ENCODE measurements at regions not wholly inside any gene's neighbourhood (a gene's known extent, or its start where the extent isn't known, plus 50 kb on each side); places are given as distances from the start of the nearest gene placed in this dataset.
A peak's percentile ranks its signal among the peaks of the same experiment; 100 is the strongest.

GRCh38 chr12:4112734-4113325, 160.7 kb upstream of the CCND2 start:
- H3K4me3 Mint-ChIP-seq (ENCODE audit: unreplicated experiment): no peak overlapping the region
- H3K27me3 Mint-ChIP-seq (ENCODE audit: insufficient read depth, unreplicated experiment): no peaks in the 10 kb centered on the region
- TF ChIP-seq CTCF (IDR thresholded peaks at IDR 0.05; ENCODE audit: unreplicated experiment): no peak
- peak overlapping the region; percentile 11 for H3K27ac Mint-ChIP-seq (ENCODE audit: low read depth, unreplicated experiment)
- H3K36me3 Mint-ChIP-seq (ENCODE audit: insufficient read depth, unreplicated experiment): no peaks in the 10 kb centered on the region
- BruUV-seq (replicated peaks): no TSS peak
- intact Hi-C loops (cut with micrococcal nuclease): no loop called here
- no peak for DNase-seq (ENCODE audit: unreplicated experiment)
- ChIA-PET CTCF (interaction anchor here (0.6 to 0.9 kb wide), 3 partner anchors 52 to 811 kb away, joined by 3 to 4 read pairs (median 3); no protein-coding TSS in a partner anchor), POLR2A (interaction anchor here (0.7 kb wide), 1 partner anchor 27 kb away, joined by 3 read pairs; no protein-coding TSS in a partner anchor)
- H3K9me3 Mint-ChIP-seq (ENCODE audit: unreplicated experiment): no peaks in the 10 kb centered on the region
- peaks cover 23% of the 10 kb centered on the region for H3K4me1 Mint-ChIP-seq (ENCODE audit: insufficient read depth, unreplicated experiment)

- H3K36me3 Mint-ChIP-seq (ENCODE audit: insufficient read depth, unreplicated experiment): no peaks in the 10 kb centered on the region
- CTCF ChIA-PET: interaction anchor here (0.6 kb wide), 2 partner anchors 52 to 811 kb away, joined by 3 to 4 read pairs; no protein-coding TSS in a partner anchor
Observed at GRCh38 chr12:4112290-4112689, 161.3 kb upstream of the CCND2 start.

GRCh38 chr12:4111010-4111409, 162.6 kb upstream of the CCND2 start:
- no TSS peak for BruUV-seq (replicated peaks)
- TF ChIP-seq CTCF (IDR thresholded peaks at IDR 0.05; ENCODE audit: unreplicated experiment): no peak
- CTCF ChIA-PET: interaction anchor here (0.6 to 1.9 kb wide), 2 partner anchors 167 to 225 kb away, joined by 3 to 10 read pairs; no protein-coding TSS in a partner anchor
- no peak for DNase-seq (ENCODE audit: unreplicated experiment)
- no peaks in the 10 kb centered on the region for H3K36me3 Mint-ChIP-seq (ENCODE audit: insufficient read depth, unreplicated experiment)
- POLR2A ChIA-PET: interaction anchor here (0.6 kb wide), 1 partner anchor 215 kb away, joined by 4 read pairs; no protein-coding TSS in a partner anchor
- H3K9me3 Mint-ChIP-seq (ENCODE audit: unreplicated experiment): no peaks in the 10 kb centered on the region
- intact Hi-C loops (cut with micrococcal nuclease): no loop called here
- peaks cover 13% of the 10 kb centered on the region for H3K27me3 Mint-ChIP-seq (ENCODE audit: insufficient read depth, unreplicated experiment)
- H3K4me1 Mint-ChIP-seq (ENCODE audit: insufficient read depth, unreplicated experiment): peaks cover 18% of the 10 kb centered on the region
- H3K4me3 Mint-ChIP-seq (ENCODE audit: unreplicated experiment): no peak overlapping the region
- H3K27ac Mint-ChIP-seq (ENCODE audit: low read depth, unreplicated experiment): no peak overlapping the region

More at GRCh38 chr12:4112290-4112689, 161.3 kb upstream of the CCND2 start:
- POLR2A ChIA-PET: no interaction called here
- H3K4me1 Mint-ChIP-seq (ENCODE audit: insufficient read depth, unreplicated experiment): peaks cover 23% of the 10 kb centered on the region
- intact Hi-C loops (cut with micrococcal nuclease): no loop called here
- H3K9me3 Mint-ChIP-seq (ENCODE audit: unreplicated experiment): no peaks in the 10 kb centered on the region
- H3K4me3 Mint-ChIP-seq (ENCODE audit: unreplicated experiment): no peak overlapping the region
- peak overlapping the region; percentile 11 for H3K27ac Mint-ChIP-seq (ENCODE audit: low read depth, unreplicated experiment)
- TF ChIP-seq CTCF (IDR thresholded peaks at IDR 0.05; ENCODE audit: unreplicated experiment): no peak
- no peaks in the 10 kb centered on the region for H3K27me3 Mint-ChIP-seq (ENCODE audit: insufficient read depth, unreplicated experiment)
- DNase-seq (ENCODE audit: unreplicated experiment): no peak
- no TSS peak for BruUV-seq (replicated peaks)

GRCh38 chr12:4109826-4110225, 163.7 kb upstream of the CCND2 start:
- H3K9me3 Mint-ChIP-seq (ENCODE audit: unreplicated experiment): no peaks in the 10 kb centered on the region
- intact Hi-C loops (cut with micrococcal nuclease): no loop called here
- no peak overlapping the region for H3K27ac Mint-ChIP-seq (ENCODE audit: low read depth, unreplicated experiment)
- peaks cover 11% of the 10 kb centered on the region for H3K4me1 Mint-ChIP-seq (ENCODE audit: insufficient read depth, unreplicated experiment)
- ChIA-PET POLR2A (no interaction called here), CTCF (interaction anchor here (0.6 to 1.9 kb wide), 5 partner anchors 10 to 542 kb away, joined by 3 to 10 read pairs (median 3); no protein-coding TSS in a partner anchor)
- H3K4me3 Mint-ChIP-seq (ENCODE audit: unreplicated experiment): no peak overlapping the region
- TF ChIP-seq CTCF (IDR thresholded peaks at IDR 0.05; ENCODE audit: unreplicated experiment): no peak
- no peaks in the 10 kb centered on the region for H3K36me3 Mint-ChIP-seq (ENCODE audit: insufficient read depth, unreplicated experiment)
- BruUV-seq (replicated peaks): no TSS peak
- DNase-seq (ENCODE audit: unreplicated experiment): no peak
- H3K27me3 Mint-ChIP-seq (ENCODE audit: insufficient read depth, unreplicated experiment): peaks cover 20% of the 10 kb centered on the region

Data from MCF 10A (cell line).